NT2/D1 (cell line): ENCODE measurements at regions not wholly inside any gene's neighbourhood (a gene's known extent, or its start where the extent isn't known, plus 50 kb on each side); places are given as distances from the start of the nearest gene placed in this dataset.

Source experiments
- YY1 ChIP-seq: IDR thresholded peaks from 2 replicates; pipeline ENCODE4 v1.6.1; 2011; ENCODE audit not compliant: insufficient read length, insufficient read depth
- ZNF274 ChIP-seq: IDR thresholded peaks from 2 replicates; pipeline ENCODE4 v1.6.1; 2011; ENCODE audit warnings: mild to moderate bottlenecking, low read depth, low read length

GRCh38 chr4:3634281-3634857, 102.1 kb upstream of the LRPAP1 start:
- TF ChIP-seq ZNF274 = no peak
- no peak for TF ChIP-seq YY1
